Endothelial cell of umbilical vein (primary cell): ENCODE measurements at regions not wholly inside any gene's neighbourhood (a gene's known extent, or its start where the extent isn't known, plus 50 kb on each side); places are given as distances from the start of the nearest gene placed in this dataset.

ENCODE experiments used
- BruUV-seq: library from RNA; stranded (reverse); fragments of 400-500 nt; replicated peaks from 2 replicates; lab custom pipeline; 2021; lab: Mats Ljungman, UMichigan
- CTCF ChIA-PET: fragments of 300-600, 350-600 bp; sonication (Branson Sonifier 250); formaldehyde crosslinking; loops from one replicate; lab custom pipeline; 2021; ENCODE audit warnings: antibody characterized with exemption, inconsistent platforms; lab: Charles Lee
- POLR2A ChIA-PET: fragments of 300-600, 350-600 bp; sonication (Branson Sonifier 250); formaldehyde crosslinking; loops from one replicate; lab custom pipeline; 2021; ENCODE audit warnings: antibody characterized with exemption, inconsistent platforms; lab: Charles Lee
- DNase-seq: peaks from one replicate; pipeline ENCODE4 v3.0.0-alpha.2; 2011; ENCODE audit warnings: low read depth, low spot score
- FAIRE-seq: peaks from 2 replicates; lab custom pipeline; 2011; peaks lifted over from hg19 to GRCh38; lab: Jason Lieb, UNC
- H2AFZ ChIP-seq: 2 replicates; pipeline ENCODE4 v1.6.0; 2012; ENCODE audit warnings: low read depth, low read length, control low read depth, inconsistent platforms
- H3K27ac ChIP-seq: 2 replicates; pipeline ENCODE4 v1.5.1; 2011; ENCODE audit warnings: low read depth, mild to moderate bottlenecking, control low read depth, low read length, moderate library complexity; ENCODE audit not compliant: insufficient read depth
- H3K27me3 ChIP-seq, 2 experiments: 2 replicates each; pipeline versions ENCODE4 v1.6.0 to v1.6.1; 2011; ENCODE audit warnings: low read length in 2 of 2, mixed read lengths in 1 of 2; ENCODE audit not compliant: control insufficient read depth in 2 of 2, insufficient read depth in 2 of 2
- H3K36me3 ChIP-seq, 2 experiments: 2 replicates in 1 of 2; 3 replicates in 1 of 2; pipeline ENCODE4 v1.5.1; 2011; ENCODE audit warnings: low read length in 2 of 2, mild to moderate bottlenecking in 1 of 2, moderate library complexity in 1 of 2; ENCODE audit not compliant: control insufficient read depth in 2 of 2, insufficient read depth in 2 of 2; ENCODE audit errors: extremely low read depth in 1 of 2
- H3K4me1 ChIP-seq: 3 replicates; pipeline ENCODE4 v1.5.1; 2011; ENCODE audit warnings: mild to moderate bottlenecking, low read length; ENCODE audit not compliant: control insufficient read depth, insufficient read depth; ENCODE audit errors: extremely low read depth
- H3K4me2 ChIP-seq: 2 replicates; pipeline ENCODE4 v1.6.1; 2011; ENCODE audit warnings: low read length, control low read depth, mixed read lengths; ENCODE audit not compliant: insufficient read depth
- H3K4me3 ChIP-seq, 3 experiments: fragments of 200-600 bp in 1 of 3; sonication (generic), shearing (Covaris generic) in 1 of 3; replicated peaks in 1 of 3; 2 replicates each; pipeline ENCODE4 v1.5.1; 2011 to 2016; ENCODE audit warnings: control low read depth in 3 of 3, low read length in 3 of 3, mild to moderate bottlenecking in 2 of 3, inconsistent platforms in 1 of 3, low read depth in 1 of 3, moderate library complexity in 1 of 3; ENCODE audit not compliant: insufficient read depth in 1 of 3
- H3K79me2 ChIP-seq: 2 replicates; pipeline ENCODE4 v1.6.0; 2012; ENCODE audit warnings: low read length, inconsistent platforms; ENCODE audit not compliant: control insufficient read depth, insufficient read depth
- H3K9ac ChIP-seq: replicated peaks from 2 replicates; pipeline ENCODE3; 2011; ENCODE audit warnings: low read length, control low read depth; ENCODE audit not compliant: insufficient read depth; ENCODE audit errors: extremely low read depth
- H3K9me1 ChIP-seq: replicated peaks from 3 replicates; pipeline ENCODE4 v1.6.0; 2011; ENCODE audit warnings: mild to moderate bottlenecking, low read length; ENCODE audit not compliant: control insufficient read depth, insufficient read depth; ENCODE audit errors: extremely low read depth
- H3K9me3 ChIP-seq: replicated peaks from 2 replicates; pipeline ENCODE4 v1.5.1; 2012; ENCODE audit warnings: low read length, inconsistent platforms; ENCODE audit not compliant: control insufficient read depth, insufficient read depth
- H4K20me1 ChIP-seq: replicated peaks from 2 replicates; pipeline ENCODE3; 2011; ENCODE audit warnings: mild to moderate bottlenecking, low read length; ENCODE audit not compliant: control insufficient read depth, insufficient read depth; ENCODE audit errors: extremely low read depth
- EZH2 ChIP-seq: IDR thresholded peaks from 2 replicates; pipeline ENCODE4 v1.6.1; 2012; ENCODE audit warnings: borderline replicate concordance, low read depth, mild to moderate bottlenecking, moderate library complexity, low read length, inconsistent platforms; ENCODE audit not compliant: severe bottlenecking
- FOS ChIP-seq: IDR thresholded peaks from 2 replicates; pipeline ENCODE4 v1.6.1; 2011; ENCODE audit warnings: mild to moderate bottlenecking, low read length, moderate library complexity, borderline replicate concordance; ENCODE audit not compliant: insufficient read depth
- GATA2 ChIP-seq: IDR thresholded peaks from 2 replicates; pipeline ENCODE4 v1.7.0; 2011; ENCODE audit warnings: low read depth, mild to moderate bottlenecking, moderate library complexity, mixed read lengths, low read length; ENCODE audit not compliant: insufficient read length, insufficient read depth
- JUN ChIP-seq: IDR thresholded peaks from 2 replicates; pipeline ENCODE4 v1.6.1; 2011; ENCODE audit warnings: borderline replicate concordance, low read depth; ENCODE audit not compliant: insufficient read length, insufficient read depth
- MYC ChIP-seq: IDR thresholded peaks from one replicate; pipeline ENCODE4 v1.6.1; 2011; ENCODE audit warnings: mild to moderate bottlenecking, low read depth, low read length
- POLR2A ChIP-seq: IDR thresholded peaks from 2 replicates; pipeline ENCODE4 v1.6.1; 2012; ENCODE audit warnings: low read depth, mild to moderate bottlenecking, control low read depth, low read length
- POLR2AphosphoS5 ChIP-seq: IDR thresholded peaks from 2 replicates; pipeline ENCODE4 v1.6.1; 2012; ENCODE audit warnings: low read depth, mild to moderate bottlenecking, control low read depth, low read length, moderate library complexity; ENCODE audit not compliant: insufficient read depth
- dilution Hi-C: fragments of 300-500 bp; cut with MboI; formaldehyde crosslinking; loops from one replicate; pipeline ENCODE4 v1.15.0; 2019; ENCODE audit warnings: low sequenced_read_pairs; ENCODE audit not compliant: extremely low pct_ligation_motif_present
- intact Hi-C: fragments of 100-400 bp; cut with micrococcal nuclease; formaldehyde crosslinking; loops from one replicate; pipeline ENCODE4 v1.10.0; 2022
- TF ChIP-seq, protein P1 (sequence below): IDR thresholded peaks from 2 replicates; pipeline ENCODE4 v1.6.1; 2011; ENCODE audit not compliant: insufficient read depth, insufficient read length
- TF ChIP-seq, protein P2 (sequence below), 2 donors: IDR thresholded peaks; 1 replicate in 1 of 2; 2 replicates in 1 of 2; pipeline ENCODE4 v1.5.1; 2011; ENCODE audit warnings: low read length in 2 of 2, mild to moderate bottlenecking in 2 of 2, moderate library complexity in 2 of 2, control low read depth in 1 of 2, inconsistent platforms in 1 of 2, low read depth in 1 of 2; ENCODE audit not compliant: insufficient read depth in 1 of 2; ENCODE audit errors: extremely low read depth in 1 of 2

DNA sequence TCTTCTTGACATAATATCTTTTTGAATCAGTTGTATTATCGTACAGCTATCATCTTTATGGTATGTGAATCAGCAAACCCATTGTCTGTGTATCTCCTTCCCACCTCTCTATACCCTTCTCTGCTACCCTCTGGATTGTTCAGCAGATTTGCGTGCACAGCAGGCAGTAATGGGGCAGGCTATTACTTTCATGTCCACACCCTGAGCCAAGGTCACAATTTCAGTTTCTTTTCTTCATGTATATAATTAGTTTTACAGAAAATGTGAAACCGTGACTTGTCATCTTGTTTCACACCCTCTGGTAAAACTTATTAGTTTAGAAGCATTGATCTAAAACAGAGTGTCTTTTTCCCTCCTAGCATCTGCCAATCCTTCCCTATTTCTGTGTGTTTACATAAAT lies 770.4 kb upstream of the SEMA6D start:
- no peak for TF ChIP-seq JUN
- TF ChIP-seq FOS: no peak
- TF ChIP-seq POLR2A: no peak
- no peak for TF ChIP-seq GATA2
- TF ChIP-seq POLR2AphosphoS5: no peak
- no peak for TF ChIP-seq EZH2
- TF ChIP-seq, protein P1, sequence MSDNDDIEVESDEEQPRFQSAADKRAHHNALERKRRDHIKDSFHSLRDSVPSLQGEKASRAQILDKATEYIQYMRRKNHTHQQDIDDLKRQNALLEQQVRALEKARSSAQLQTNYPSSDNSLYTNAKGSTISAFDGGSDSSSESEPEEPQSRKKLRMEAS: no peak
- no peak for TF ChIP-seq MYC
- TF ChIP-seq, protein P2, sequence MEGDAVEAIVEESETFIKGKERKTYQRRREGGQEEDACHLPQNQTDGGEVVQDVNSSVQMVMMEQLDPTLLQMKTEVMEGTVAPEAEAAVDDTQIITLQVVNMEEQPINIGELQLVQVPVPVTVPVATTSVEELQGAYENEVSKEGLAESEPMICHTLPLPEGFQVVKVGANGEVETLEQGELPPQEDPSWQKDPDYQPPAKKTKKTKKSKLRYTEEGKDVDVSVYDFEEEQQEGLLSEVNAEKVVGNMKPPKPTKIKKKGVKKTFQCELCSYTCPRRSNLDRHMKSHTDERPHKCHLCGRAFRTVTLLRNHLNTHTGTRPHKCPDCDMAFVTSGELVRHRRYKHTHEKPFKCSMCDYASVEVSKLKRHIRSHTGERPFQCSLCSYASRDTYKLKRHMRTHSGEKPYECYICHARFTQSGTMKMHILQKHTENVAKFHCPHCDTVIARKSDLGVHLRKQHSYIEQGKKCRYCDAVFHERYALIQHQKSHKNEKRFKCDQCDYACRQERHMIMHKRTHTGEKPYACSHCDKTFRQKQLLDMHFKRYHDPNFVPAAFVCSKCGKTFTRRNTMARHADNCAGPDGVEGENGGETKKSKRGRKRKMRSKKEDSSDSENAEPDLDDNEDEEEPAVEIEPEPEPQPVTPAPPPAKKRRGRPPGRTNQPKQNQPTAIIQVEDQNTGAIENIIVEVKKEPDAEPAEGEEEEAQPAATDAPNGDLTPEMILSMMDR (IDR thresholded peaks at IDR 0.05; ENCODE audit: extremely low read depth in 1 of 2, insufficient read depth in 1 of 2, low read depth in 1 of 2, low read length in 2 of 2): no peak
- H2AFZ ChIP-seq: no peak overlapping the region
- H3K27me3 ChIP-seq: no peaks in the 10 kb centered on the region
- BruUV-seq: no TSS peak
- H3K36me3 ChIP-seq: no peaks in the 10 kb centered on the region
- no peak overlapping the region for H3K4me3 ChIP-seq
- ChIA-PET CTCF (no interaction called here), POLR2A (no interaction called here)
- intact Hi-C loops: no loop called here
- H3K9ac ChIP-seq: no peak overlapping the region
- no peaks in the 10 kb centered on the region for H3K9me3 ChIP-seq
- DNase-seq (no peak), FAIRE-seq (no peak)
- H3K27ac ChIP-seq: no peak overlapping the region
- no peaks in the 10 kb centered on the region for H3K9me1 ChIP-seq
- no peaks in the 10 kb centered on the region for H4K20me1 ChIP-seq
- no peaks in the 10 kb centered on the region for H3K4me1 ChIP-seq
- H3K79me2 ChIP-seq: no peaks in the 10 kb centered on the region
- dilution Hi-C loops: no loop called here
- H3K4me2 ChIP-seq: no peak overlapping the region
